Astrocyte of the cerebellum (primary cell): ENCODE measurements at regions not wholly inside any gene's neighbourhood (a gene's known extent, or its start where the extent isn't known, plus 50 kb on each side); places are given as distances from the start of the nearest gene placed in this dataset.

Experiments
- DNase-seq: peaks from one replicate; pipeline ENCODE4 v3.0.0-alpha.2; 2011; ENCODE audit warnings: low read depth
- H3K4me3 ChIP-seq: 2 replicates; pipeline ENCODE4 v1.5.1; 2011; ENCODE audit warnings: mild to moderate bottlenecking, low read depth, low read length, moderate library complexity
- in situ Hi-C: cut with HindIII; loops from 2 replicates; pipeline ENCODE4 v1.10.0; 2017; ENCODE audit warnings: low sequenced_read_pairs
- TF ChIP-seq, protein P1 (sequence below): IDR thresholded peaks from 2 replicates; pipeline ENCODE4 v1.5.1; 2012; ENCODE audit warnings: low read length, low read depth, moderate library complexity, mild to moderate bottlenecking; ENCODE audit errors: missing control alignments

DNA sequence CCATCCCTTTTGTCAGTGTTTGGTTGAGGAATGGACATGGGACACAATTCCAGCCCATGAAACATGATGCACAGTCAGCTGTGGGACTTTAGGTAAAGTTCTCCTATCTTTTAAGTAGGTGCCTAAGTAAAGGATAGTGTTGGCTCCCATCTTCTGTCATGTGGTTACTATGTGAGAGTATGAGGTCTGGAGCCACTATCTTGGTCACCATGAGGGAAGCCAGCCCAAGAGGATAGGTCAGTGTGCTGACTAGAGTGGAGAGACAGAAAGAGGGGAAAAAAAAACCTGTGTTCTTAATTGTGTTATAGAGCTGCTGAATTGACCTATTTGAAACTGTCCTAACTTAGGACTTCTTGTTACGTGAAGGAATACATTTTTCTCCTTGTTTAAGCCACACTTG, 89.7 kb upstream of the NAMPT start:
- in situ Hi-C loops, result no loop called here
- TF ChIP-seq, protein P1, sequence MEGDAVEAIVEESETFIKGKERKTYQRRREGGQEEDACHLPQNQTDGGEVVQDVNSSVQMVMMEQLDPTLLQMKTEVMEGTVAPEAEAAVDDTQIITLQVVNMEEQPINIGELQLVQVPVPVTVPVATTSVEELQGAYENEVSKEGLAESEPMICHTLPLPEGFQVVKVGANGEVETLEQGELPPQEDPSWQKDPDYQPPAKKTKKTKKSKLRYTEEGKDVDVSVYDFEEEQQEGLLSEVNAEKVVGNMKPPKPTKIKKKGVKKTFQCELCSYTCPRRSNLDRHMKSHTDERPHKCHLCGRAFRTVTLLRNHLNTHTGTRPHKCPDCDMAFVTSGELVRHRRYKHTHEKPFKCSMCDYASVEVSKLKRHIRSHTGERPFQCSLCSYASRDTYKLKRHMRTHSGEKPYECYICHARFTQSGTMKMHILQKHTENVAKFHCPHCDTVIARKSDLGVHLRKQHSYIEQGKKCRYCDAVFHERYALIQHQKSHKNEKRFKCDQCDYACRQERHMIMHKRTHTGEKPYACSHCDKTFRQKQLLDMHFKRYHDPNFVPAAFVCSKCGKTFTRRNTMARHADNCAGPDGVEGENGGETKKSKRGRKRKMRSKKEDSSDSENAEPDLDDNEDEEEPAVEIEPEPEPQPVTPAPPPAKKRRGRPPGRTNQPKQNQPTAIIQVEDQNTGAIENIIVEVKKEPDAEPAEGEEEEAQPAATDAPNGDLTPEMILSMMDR, result no peak
- DNase-seq, result no peak
- H3K4me3 ChIP-seq, result no peak overlapping the region

DNA sequence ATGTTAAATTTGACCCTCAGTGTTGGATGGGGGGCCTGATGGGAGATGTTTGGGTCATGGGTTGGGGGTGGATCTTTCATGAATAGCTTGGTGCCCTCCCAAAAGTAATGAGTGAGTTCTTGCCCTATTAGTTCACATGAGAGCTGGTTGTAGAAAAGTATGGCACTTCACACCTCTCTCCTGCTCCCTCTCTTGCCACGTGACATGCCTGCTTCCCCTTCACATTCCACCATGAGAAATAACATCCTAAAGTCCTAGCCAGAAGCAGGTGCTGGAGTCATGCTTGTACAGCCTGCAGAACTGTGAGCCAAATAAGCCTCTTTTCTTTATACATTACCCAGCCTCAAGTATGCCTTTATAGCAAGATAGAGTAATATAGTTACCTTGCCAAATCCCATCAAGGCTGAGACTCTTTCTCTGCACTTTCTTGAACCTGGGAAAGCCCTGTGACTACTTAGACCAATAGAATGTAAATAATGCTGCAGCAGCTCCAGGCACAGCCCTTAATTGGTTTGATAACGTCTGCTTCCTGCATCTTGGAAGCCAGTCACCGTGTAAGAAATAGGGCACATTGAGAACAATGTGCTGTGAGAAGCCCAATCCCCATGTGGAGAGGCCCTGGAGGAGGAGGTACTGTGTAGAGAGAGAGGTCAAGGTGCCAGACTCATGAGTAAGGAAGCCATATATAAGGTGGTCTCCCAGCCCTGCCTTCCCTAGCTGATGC, 88.0 kb upstream of the NAMPT start:
- H3K4me3 ChIP-seq, result no peak overlapping the region

DNA sequence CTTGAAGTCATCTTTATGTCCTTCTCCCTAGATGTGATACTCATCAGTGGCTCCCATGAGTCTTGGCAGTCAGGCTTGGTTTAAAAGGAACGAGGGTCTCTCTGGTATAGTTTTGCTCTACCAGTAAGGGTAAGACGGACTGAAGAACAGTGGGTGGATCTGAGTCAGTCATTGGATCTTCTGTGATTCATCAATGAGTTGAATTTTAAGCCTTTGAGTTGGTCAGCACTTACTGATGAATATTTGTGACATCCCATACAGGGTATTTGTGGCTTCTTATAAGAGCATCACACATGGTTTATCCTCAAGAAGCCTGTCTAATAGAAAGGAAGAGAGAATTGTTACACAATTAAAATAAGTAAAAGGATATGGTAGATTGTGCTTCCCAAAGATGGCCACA, 87.3 kb upstream of the NAMPT start:
- TF ChIP-seq, protein P1, result no peak
- in situ Hi-C loops, result no loop called here
- no peak overlapping the region for H3K4me3 ChIP-seq
- DNase-seq, result no peak

More for the DNA sequence above, 88.0 kb upstream of the NAMPT start:
- no peak for DNase-seq
- in situ Hi-C loops, result no loop called here
- TF ChIP-seq, protein P1, result no peak

DNA sequence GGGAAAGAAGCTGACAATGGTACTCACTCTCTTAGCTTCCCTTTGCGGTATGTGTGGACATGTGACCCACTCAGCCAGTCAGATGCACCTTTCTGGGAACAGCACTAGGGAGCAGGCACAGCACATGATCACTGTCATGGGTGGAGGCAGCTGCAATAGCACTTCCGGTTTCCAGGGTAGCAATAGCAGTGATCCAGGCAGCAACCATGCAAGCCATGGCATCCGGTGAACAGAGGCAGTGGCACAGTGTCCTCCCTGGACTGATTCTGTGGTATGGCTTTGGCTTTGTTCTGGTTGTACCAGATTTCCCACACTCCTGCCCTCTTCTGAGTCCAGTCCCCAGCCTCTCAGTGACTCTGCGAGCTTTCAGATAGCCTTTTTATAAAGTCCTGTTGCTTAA, 86.8 kb upstream of the NAMPT start:
- DNase-seq, result no peak
- in situ Hi-C loops, result no loop called here
- TF ChIP-seq, protein P1, result no peak
- no peak overlapping the region for H3K4me3 ChIP-seq

DNA sequence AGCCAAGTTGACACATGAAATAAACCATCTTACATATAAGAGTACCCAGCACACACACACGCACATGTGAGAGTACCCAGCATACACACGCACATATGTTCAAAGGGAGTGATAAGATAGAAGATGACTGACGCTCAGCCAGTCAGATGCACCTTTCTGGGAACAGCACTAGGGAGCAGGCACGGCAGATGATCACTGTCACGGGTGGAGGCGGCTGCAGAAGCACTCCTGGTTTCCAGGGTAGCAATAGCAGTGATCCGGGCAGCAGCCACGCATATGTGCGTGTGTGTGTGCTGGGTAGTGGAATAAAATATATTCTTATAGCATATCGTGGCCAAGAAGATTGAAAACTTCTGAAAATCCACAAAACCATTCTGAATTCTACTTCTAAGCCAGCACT, 85.8 kb upstream of the NAMPT start:
- TF ChIP-seq, protein P1, result no peak
- DNase-seq, result no peak
- in situ Hi-C loops, result no loop called here
- no peak overlapping the region for H3K4me3 ChIP-seq

DNA sequence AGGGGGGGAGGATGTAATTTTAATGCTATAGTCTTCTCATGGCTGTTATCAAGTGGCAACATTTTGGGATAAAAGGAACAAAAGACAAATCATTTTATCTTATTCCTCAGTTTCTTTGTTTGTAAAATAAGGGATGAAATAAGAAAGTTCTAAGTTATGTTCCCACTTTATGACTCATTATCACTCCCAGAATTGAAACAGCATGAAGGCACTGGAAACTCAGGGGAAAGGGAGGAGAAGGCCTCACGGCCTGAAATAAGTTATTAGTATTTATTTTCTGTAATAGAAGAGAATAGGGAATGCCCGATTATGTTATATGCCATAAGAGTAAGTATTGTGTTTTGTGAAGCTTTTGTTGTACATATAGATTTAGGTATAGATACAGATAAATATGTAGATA, 85.0 kb upstream of the NAMPT start:
- TF ChIP-seq, protein P1, result no peak
- in situ Hi-C loops, result no loop called here
- no peak for DNase-seq
- H3K4me3 ChIP-seq, result no peak overlapping the region
